Trophoblast cell (in vitro differentiated cells and primary cell): ENCODE measurements at regions not wholly inside any gene's neighbourhood (a gene's known extent, or its start where the extent isn't known, plus 50 kb on each side); places are given as distances from the start of the nearest gene placed in this dataset.

Source experiments
- DNase-seq, 2 donors: peaks; one replicate each; pipeline ENCODE4 v3.0.0-alpha.2; 2016
- H2AFZ ChIP-seq: 2 replicates; pipeline ENCODE4 v1.6.1; 2013; ENCODE audit warnings: low read length, moderate library complexity, mild to moderate bottlenecking; ENCODE audit not compliant: insufficient read depth, poor library complexity
- H2AK5ac ChIP-seq: 2 replicates; pipeline ENCODE4 v1.6.1; 2013; ENCODE audit warnings: mild to moderate bottlenecking, low read length
- H2BK120ac ChIP-seq: 2 replicates; pipeline ENCODE4 v1.6.1; 2013; ENCODE audit warnings: low read length, mild to moderate bottlenecking, moderate library complexity; ENCODE audit not compliant: insufficient read depth, poor library complexity
- H2BK12ac ChIP-seq: 2 replicates; pipeline ENCODE4 v1.6.1; 2013; ENCODE audit warnings: mild to moderate bottlenecking, low read length, moderate library complexity
- H2BK5ac ChIP-seq: 2 replicates; pipeline ENCODE4 v1.6.1; 2013; ENCODE audit warnings: low read length, low read depth, moderate library complexity, mild to moderate bottlenecking; ENCODE audit not compliant: poor library complexity
- H3K14ac ChIP-seq: 2 replicates; pipeline ENCODE4 v1.6.1; 2013; ENCODE audit warnings: mild to moderate bottlenecking, low read length
- H3K18ac ChIP-seq: 2 replicates; pipeline ENCODE4 v1.6.1; 2013; ENCODE audit warnings: mild to moderate bottlenecking, low read length
- H3K23ac ChIP-seq: 2 replicates; pipeline ENCODE4 v1.6.1; 2013; ENCODE audit warnings: low read length
- H3K27ac ChIP-seq: 2 replicates; pipeline ENCODE4 v1.5.1; 2013; ENCODE audit warnings: low read depth, mild to moderate bottlenecking, inconsistent platforms, low read length, moderate library complexity
- H3K27me3 ChIP-seq: 2 replicates; pipeline ENCODE4 v1.6.1; 2013; ENCODE audit warnings: inconsistent platforms, mild to moderate bottlenecking, low read length, moderate library complexity; ENCODE audit not compliant: insufficient read depth
- H3K36me3 ChIP-seq, 2 experiments: 1 replicate in 1 of 2; 2 replicates in 1 of 2; pipeline ENCODE4 v1.6.1; 2013; ENCODE audit warnings: low read length in 2 of 2, mild to moderate bottlenecking in 2 of 2, moderate library complexity in 1 of 2; ENCODE audit not compliant: insufficient read depth in 2 of 2, control insufficient read depth in 1 of 2
- H3K4ac ChIP-seq: 2 replicates; pipeline ENCODE4 v1.6.1; 2013; ENCODE audit warnings: low read depth, mild to moderate bottlenecking, low read length, moderate library complexity
- H3K4me1 ChIP-seq, 2 experiments: 1 replicate in 1 of 2; 2 replicates in 1 of 2; pipeline ENCODE4 v1.6.1; 2013; ENCODE audit warnings: low read length in 2 of 2, mild to moderate bottlenecking in 2 of 2, moderate library complexity in 1 of 2; ENCODE audit not compliant: insufficient read depth in 2 of 2, control insufficient read depth in 1 of 2
- H3K4me2 ChIP-seq: 2 replicates; pipeline ENCODE4 v1.6.1; 2013; ENCODE audit warnings: inconsistent platforms, mild to moderate bottlenecking, low read length, moderate library complexity
- H3K4me3 ChIP-seq: 2 replicates; pipeline ENCODE4 v1.5.1; 2013; ENCODE audit warnings: mild to moderate bottlenecking, low read depth, low read length, inconsistent platforms
- H3K79me1 ChIP-seq: one replicate; pipeline ENCODE4 v1.6.1; 2013; ENCODE audit warnings: low read length
- H3K79me2 ChIP-seq: 2 replicates; pipeline ENCODE4 v1.6.1; 2013; ENCODE audit warnings: low read length, mild to moderate bottlenecking; ENCODE audit not compliant: control insufficient read depth, insufficient read depth, poor library complexity
- H3K9ac ChIP-seq: 2 replicates; pipeline ENCODE4 v1.6.1; 2013; ENCODE audit warnings: mild to moderate bottlenecking, low read length
- H3K9me3 ChIP-seq: 2 replicates; pipeline ENCODE4 v1.6.1; 2013; ENCODE audit warnings: low read depth, mild to moderate bottlenecking, control low read depth, inconsistent platforms, low read length; ENCODE audit not compliant: insufficient read depth
- H4K12ac ChIP-seq: 2 replicates; pipeline ENCODE4 v1.6.1; 2013; ENCODE audit warnings: low read depth, mild to moderate bottlenecking, low read length, moderate library complexity
- H4K8ac ChIP-seq: 2 replicates; pipeline ENCODE4 v1.6.1; 2013; ENCODE audit warnings: low read depth, mild to moderate bottlenecking, low read length, moderate library complexity
- H4K91ac ChIP-seq: one replicate; pipeline ENCODE4 v1.6.1; 2013; ENCODE audit warnings: low read depth, mild to moderate bottlenecking, low read length, moderate library complexity
- WGBS: extraction: QIAGEN DNeasy Blood & Tissue Kit; methylation state at CpG from one replicate; pipeline ENCODE4 v1.1.7; 2013; ENCODE audit warnings: missing lambda C conversion rate; ENCODE audit not compliant: insufficient read length, insufficient coverage; ENCODE audit errors: extremely low coverage; 5-methylcytosine and 5-hydroxymethylcytosine counted together

DNA sequence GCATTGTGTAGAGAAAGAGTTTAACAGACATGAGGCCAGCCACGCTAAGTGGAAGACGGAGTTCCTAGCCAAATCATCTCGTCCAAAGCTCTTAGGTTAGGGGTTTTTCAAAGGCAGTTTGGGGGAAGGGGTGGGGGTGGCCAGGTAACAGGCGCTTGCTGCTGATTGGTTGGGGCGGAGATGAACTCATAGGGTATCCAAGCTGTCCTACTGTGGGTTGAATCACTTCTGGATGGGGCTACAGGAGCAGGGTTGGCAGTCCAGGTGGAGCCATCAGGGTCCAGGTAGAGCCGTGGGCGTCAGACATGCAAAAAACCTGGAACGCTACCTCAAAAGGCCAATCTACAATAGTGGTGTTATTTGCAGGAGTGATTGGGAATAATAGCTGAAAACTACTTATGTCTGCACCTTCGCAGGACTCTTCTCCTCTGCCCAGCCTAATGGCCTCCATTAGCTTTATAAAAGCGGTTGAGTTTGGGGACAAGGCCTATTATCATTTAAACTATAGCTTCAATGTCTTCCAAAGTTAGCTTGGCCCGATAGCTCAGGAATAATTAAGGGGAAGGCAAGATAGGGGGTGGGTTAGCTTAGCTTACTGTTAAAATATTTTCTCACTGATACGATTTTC is 579.6 kb downstream of the NLGN4X start:
- H2BK5ac ChIP-seq: no peak overlapping the region
- no peak overlapping the region for H3K23ac ChIP-seq
- H3K9me3 ChIP-seq: no peaks in the 10 kb centered on the region
- no peak overlapping the region for H4K12ac ChIP-seq
- H2AK5ac ChIP-seq: no peak overlapping the region
- H2BK12ac ChIP-seq: no peak overlapping the region
- WGBS: no CpG with 5 or more reads among the region's 12 CpGs
- no peak for DNase-seq
- H3K4ac ChIP-seq: no peak overlapping the region
- H3K4me3 ChIP-seq: no peak overlapping the region
- H3K79me1 ChIP-seq: no peaks in the 10 kb centered on the region
- H3K18ac ChIP-seq: no peak overlapping the region
- H3K27ac ChIP-seq: no peak overlapping the region
- no peak overlapping the region for H2BK120ac ChIP-seq
- H3K4me1 ChIP-seq: no peaks in the 10 kb centered on the region
- no peak overlapping the region for H4K8ac ChIP-seq
- no peaks in the 10 kb centered on the region for H3K79me2 ChIP-seq
- no peak overlapping the region for H3K9ac ChIP-seq
- no peaks in the 10 kb centered on the region for H3K27me3 ChIP-seq
- no peaks in the 10 kb centered on the region for H3K36me3 ChIP-seq
- no peak overlapping the region for H3K4me2 ChIP-seq
- no peak overlapping the region for H2AFZ ChIP-seq
- H3K14ac ChIP-seq: no peak overlapping the region
- no peak overlapping the region for H4K91ac ChIP-seq

DNA sequence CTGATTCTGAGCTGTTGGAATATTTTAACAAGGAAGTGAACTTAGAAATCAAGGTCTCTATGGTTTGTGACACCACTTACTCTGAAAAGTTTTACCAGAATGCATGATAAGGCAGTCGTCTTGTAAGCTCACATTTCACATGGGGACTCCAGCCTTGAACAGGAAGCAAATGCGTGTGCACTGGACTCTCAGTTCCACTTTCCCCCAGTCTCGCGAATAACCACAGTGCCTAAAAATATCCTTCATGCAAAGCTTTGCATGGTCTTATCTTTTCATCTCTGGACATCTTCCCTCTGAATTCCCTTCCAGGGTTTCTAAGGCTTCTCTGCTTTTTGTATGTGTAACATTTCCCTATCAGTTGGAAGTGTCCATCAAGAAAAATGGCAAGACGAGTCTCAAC is 581.8 kb downstream of the NLGN4X start:
- no peak overlapping the region for H3K14ac ChIP-seq
- no peak overlapping the region for H2BK12ac ChIP-seq
- no peak overlapping the region for H3K27ac ChIP-seq
- H3K9ac ChIP-seq: no peak overlapping the region
- no peaks in the 10 kb centered on the region for H3K4me1 ChIP-seq
- no peak overlapping the region for H3K4me2 ChIP-seq
- no CpG with 5 or more reads among the region's 5 CpGs for WGBS
- no peak overlapping the region for H2BK120ac ChIP-seq
- no peak overlapping the region for H3K18ac ChIP-seq
- no peak overlapping the region for H3K4ac ChIP-seq
- no peak overlapping the region for H4K91ac ChIP-seq
- no peak overlapping the region for H4K8ac ChIP-seq
- no peak for DNase-seq
- no peak overlapping the region for H2AFZ ChIP-seq
- no peaks in the 10 kb centered on the region for H3K9me3 ChIP-seq
- H3K4me3 ChIP-seq: no peak overlapping the region
- no peak overlapping the region for H4K12ac ChIP-seq
- H3K23ac ChIP-seq: no peak overlapping the region
- H3K27me3 ChIP-seq: no peaks in the 10 kb centered on the region
- no peak overlapping the region for H2BK5ac ChIP-seq
- no peak overlapping the region for H2AK5ac ChIP-seq
- H3K79me1 ChIP-seq: no peaks in the 10 kb centered on the region
- H3K79me2 ChIP-seq: no peaks in the 10 kb centered on the region
- H3K36me3 ChIP-seq: no peaks in the 10 kb centered on the region

DNA sequence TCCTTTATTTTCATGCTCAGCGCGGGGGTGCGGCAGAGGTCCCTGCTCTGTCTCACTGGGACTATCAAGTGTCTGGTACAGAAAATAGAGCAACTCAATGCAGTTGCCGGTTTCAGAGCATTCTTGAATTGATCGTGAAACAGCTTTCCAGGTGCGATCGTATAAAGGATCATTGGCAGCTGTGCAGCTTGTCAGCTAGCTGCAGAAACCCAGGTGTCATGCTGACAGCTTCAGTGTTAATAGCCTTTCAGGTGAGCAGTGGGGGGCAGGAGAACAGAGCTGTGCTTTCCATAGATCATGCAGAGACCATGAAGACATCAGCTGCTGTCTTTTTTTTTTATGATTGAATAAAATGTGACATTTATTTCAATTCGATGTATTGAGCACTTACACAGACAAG is 583.9 kb downstream of the NLGN4X start:
- H3K4me3 ChIP-seq: no peak overlapping the region
- no peak overlapping the region for H3K18ac ChIP-seq
- H3K27ac ChIP-seq: no peak overlapping the region
- no peak overlapping the region for H4K8ac ChIP-seq
- no peaks in the 10 kb centered on the region for H3K79me1 ChIP-seq
- H3K9me3 ChIP-seq: no peaks in the 10 kb centered on the region
- H3K14ac ChIP-seq: no peak overlapping the region
- no peak overlapping the region for H2BK12ac ChIP-seq
- H3K9ac ChIP-seq: no peak overlapping the region
- no CpG with 5 or more reads among the region's 8 CpGs for WGBS
- H2AK5ac ChIP-seq: no peak overlapping the region
- no peak overlapping the region for H4K91ac ChIP-seq
- H2BK120ac ChIP-seq: no peak overlapping the region
- H3K79me2 ChIP-seq: no peaks in the 10 kb centered on the region
- no peaks in the 10 kb centered on the region for H3K36me3 ChIP-seq
- no peak overlapping the region for H3K23ac ChIP-seq
- no peak overlapping the region for H2AFZ ChIP-seq
- no peaks in the 10 kb centered on the region for H3K4me1 ChIP-seq
- no peak overlapping the region for H3K4ac ChIP-seq
- H3K4me2 ChIP-seq: no peak overlapping the region
- H3K27me3 ChIP-seq: no peaks in the 10 kb centered on the region
- no peak overlapping the region for H4K12ac ChIP-seq
- DNase-seq: no peak
- H2BK5ac ChIP-seq: no peak overlapping the region

DNA sequence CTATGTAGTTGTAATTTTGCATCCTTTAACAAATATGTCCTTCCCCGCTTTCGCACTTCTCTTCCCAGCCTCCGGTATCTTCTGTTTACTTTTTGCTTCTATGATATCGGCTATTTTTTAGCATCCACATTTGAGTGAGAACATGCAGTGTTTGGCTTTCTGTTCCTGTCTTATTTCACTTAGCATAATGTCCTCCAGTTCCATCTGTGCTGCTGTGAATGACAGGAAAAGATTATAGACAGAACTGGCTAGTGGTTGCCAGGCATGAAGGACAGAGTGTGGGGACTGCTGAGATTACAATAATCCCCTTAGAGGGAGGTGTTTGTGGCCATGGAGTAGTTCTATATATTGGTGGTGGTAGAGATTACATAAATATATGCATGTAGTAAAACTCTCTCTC is 588.6 kb downstream of the NLGN4X start:
- Histone ChIP-seq H4K91ac (no peak overlapping the region), H3K4ac (no peak overlapping the region), H2BK12ac (no peak overlapping the region), H4K12ac (no peak overlapping the region), H2AK5ac (no peak overlapping the region), H3K27me3 (no peaks in the 10 kb centered on the region), H3K27ac (no peak overlapping the region), H2BK120ac (no peak overlapping the region), H3K9ac (no peak overlapping the region), H2AFZ (no peak overlapping the region), H3K36me3 (no peaks in the 10 kb centered on the region), H3K9me3 (no peaks in the 10 kb centered on the region), H4K8ac (no peak overlapping the region), H2BK5ac (no peak overlapping the region), H3K4me2 (no peak overlapping the region), H3K4me3 (no peak overlapping the region), H3K18ac (no peak overlapping the region), H3K4me1 (no peaks in the 10 kb centered on the region), H3K14ac (no peak overlapping the region), H3K23ac (no peak overlapping the region), H3K79me2 (no peaks in the 10 kb centered on the region), H3K79me1 (no peaks in the 10 kb centered on the region)
- no peak for DNase-seq
- no CpG with 5 or more reads among the region's 4 CpGs for WGBS
